ENCODE measurements at regions not wholly inside any gene's neighbourhood (a gene's known extent, or its start where the extent isn't known, plus 50 kb on each side); places are given as distances from the start of the nearest gene placed in this dataset.

GRCh38 chr3:74091204-74091603 lies 466.5 kb upstream of the PDZRN3 start:
- RAD21 ChIA-PET (ENCODE audit: unreplicated experiment), result no interaction called here

More at GRCh38 chr3:74091204-74091603, 466.5 kb upstream of the PDZRN3 start:
- H3K4me2 ChIP-seq (ENCODE audit: control insufficient read depth, insufficient read depth), result no peak overlapping the region
- no peak overlapping the region for H3K9ac ChIP-seq (ENCODE audit: control insufficient read depth, insufficient read depth, low read length)
- no peaks in the 10 kb centered on the region for H3K4me1 ChIP-seq (ENCODE audit: control insufficient read depth, insufficient read depth, low read length)
- FAIRE-seq (no peak), DNase-seq (ENCODE audit: low read depth, low spot score) (no peak), ATAC-seq (no peak)
- no peaks in the 10 kb centered on the region for H4K20me1 ChIP-seq (ENCODE audit: control insufficient read depth, insufficient read depth)
- ChIA-PET SMC1A (ENCODE audit: uncharacterized antibody, unreplicated experiment) (no interaction called here), POLR2A (no interaction called here), CTCF (no interaction called here)
- H3K79me2 ChIP-seq (ENCODE audit: control insufficient read depth, insufficient read depth, low read length), result no peaks in the 10 kb centered on the region
- in situ Hi-C loops (cut with MboI), result no loop called here
- intact Hi-C loops (cut with micrococcal nuclease; ENCODE audit: unreplicated experiment), result no loop called here
- H2AFZ ChIP-seq (ENCODE audit: control insufficient read depth, low read depth, low read length), result no peak overlapping the region
- H3K27ac ChIP-seq (ENCODE audit: control insufficient read depth, insufficient read depth), result no peak overlapping the region
- TF ChIP-seq SMAD5 (IDR thresholded peaks at IDR 0.05; ENCODE audit: low read depth) (no peak), RAD51 (IDR thresholded peaks at IDR 0.05) (no peak), IRF4 (IDR thresholded peaks at IDR 0.05; ENCODE audit: low read depth, low read length) (no peak), NBN (IDR thresholded peaks at IDR 0.05) (no peak), PAX8 (IDR thresholded peaks at IDR 0.05) (no peak), TCF7 (IDR thresholded peaks at IDR 0.05; ENCODE audit: borderline replicate concordance) (no peak), MEF2B (IDR thresholded peaks at IDR 0.05; ENCODE audit: partially characterized antibody, poor library complexity, severe bottlenecking) (no peak), ASH2L (IDR thresholded peaks at IDR 0.05; ENCODE audit: borderline replicate concordance, low read depth) (no peak), HDAC2 (IDR thresholded peaks at IDR 0.05) (no peak), MTA2 (IDR thresholded peaks at IDR 0.05; ENCODE audit: low read depth) (no peak), SIX5 (IDR thresholded peaks at IDR 0.05; ENCODE audit: low read depth, low read length, severe bottlenecking) (no peak), SRF (IDR thresholded peaks at IDR 0.05; ENCODE audit: low read depth in 2 of 2, low read length in 2 of 2) (no peak), IRF5 (IDR thresholded peaks at IDR 0.05; ENCODE audit: borderline replicate concordance) (no peak), EGR1 (IDR thresholded peaks at IDR 0.05; ENCODE audit: borderline replicate concordance in 1 of 2, low read depth in 2 of 2, low read length in 2 of 2) (no peak), RAD21 (IDR thresholded peaks at IDR 0.05; ENCODE audit: insufficient read depth, low read depth, low read length) (no peak)
- H3K4me3 ChIP-seq, result no peak overlapping the region
- BruUV-seq (replicated peaks), result no TSS peak
- no peaks in the 10 kb centered on the region for H3K27me3 ChIP-seq (replicated peaks in 1 of 2; ENCODE audit: control insufficient read depth in 2 of 2, insufficient read depth in 2 of 2, low read length in 1 of 2)
- H3K36me3 ChIP-seq (ENCODE audit: control insufficient read depth in 2 of 2, insufficient read depth in 2 of 2, low read length in 1 of 2), result no peaks in the 10 kb centered on the region
- H3K9me3 ChIP-seq (replicated peaks; ENCODE audit: control insufficient read depth, insufficient read depth, low read length), result no peaks in the 10 kb centered on the region
- 0% methylated on average over 2 of the region's 2 CpGs for WGBS (ENCODE audit: insufficient coverage, insufficient replicate concordance, low lambda C conversion rate, missing lambda C conversion rate)

All from GM12878 (cell line).